NCI-H2029 (cell line): ENCODE measurements at regions not wholly inside any gene's neighbourhood (a gene's known extent, or its start where the extent isn't known, plus 50 kb on each side); places are given as distances from the start of the nearest gene placed in this dataset.
A peak's percentile ranks its signal among the peaks of the same experiment; 100 is the strongest.

ENCODE experiments used
- DNase-seq: peaks from one replicate; lab custom pipeline; 2025; lab: John Stamatoyannopoulos, UW

- no peak for DNase-seq
Observed at GRCh38 chr1:69244211-69244610, 323.5 kb upstream of the LRRC7 start.

GRCh38 chr1:69246109-69246508 is 321.6 kb upstream of the LRRC7 start:
- no peak for DNase-seq

- no peak for DNase-seq
Observed at GRCh38 chr1:69246710-69247109, 321.0 kb upstream of the LRRC7 start.

GRCh38 chr1:69252696-69253095 is 315.0 kb upstream of the LRRC7 start:
- no peak for DNase-seq

- no peak for DNase-seq
Observed at GRCh38 chr1:69256036-69256435, 311.7 kb upstream of the LRRC7 start.

- peak; percentile 38 for DNase-seq
Observed at GRCh38 chr1:69258842-69259241, 308.9 kb upstream of the LRRC7 start.

GRCh38 chr1:69263921-69264391 is 303.8 kb upstream of the LRRC7 start:
- peak; percentile 92 for DNase-seq

GRCh38 chr1:69269491-69269890 is 298.2 kb upstream of the LRRC7 start:
- DNase-seq = no peak

GRCh38 chr1:69271587-69272125 is 296.1 kb upstream of the LRRC7 start:
- DNase-seq = no peak

GRCh38 chr1:69272684-69273083 is 295.0 kb upstream of the LRRC7 start:
- DNase-seq = peak; percentile 79

- no peak for DNase-seq
Observed at GRCh38 chr1:69278923-69279322, 288.8 kb upstream of the LRRC7 start.

GRCh38 chr1:69283516-69283915 is 284.2 kb upstream of the LRRC7 start:
- no peak for DNase-seq

GRCh38 chr1:69284508-69284907 is 283.2 kb upstream of the LRRC7 start:
- DNase-seq = no peak

- no peak for DNase-seq
Observed at GRCh38 chr1:69288416-69288815, 279.3 kb upstream of the LRRC7 start.

GRCh38 chr1:69290291-69290690 is 277.4 kb upstream of the LRRC7 start:
- no peak for DNase-seq

GRCh38 chr1:69291541-69291940 is 276.2 kb upstream of the LRRC7 start:
- DNase-seq = no peak

GRCh38 chr1:69292833-69293232 is 274.9 kb upstream of the LRRC7 start:
- no peak for DNase-seq

GRCh38 chr1:69294171-69294570 is 273.6 kb upstream of the LRRC7 start:
- DNase-seq = no peak

GRCh38 chr1:69295265-69295664 is 272.5 kb upstream of the LRRC7 start:
- no peak for DNase-seq

- no peak for DNase-seq
Observed at GRCh38 chr1:69305621-69306020, 262.1 kb upstream of the LRRC7 start.

- DNase-seq = no peak
Observed at GRCh38 chr1:69312055-69312732, 255.5 kb upstream of the LRRC7 start.

- no peak for DNase-seq
Observed at GRCh38 chr1:69313118-69313517, 254.6 kb upstream of the LRRC7 start.

- no peak for DNase-seq
Observed at GRCh38 chr1:69315416-69315815, 252.3 kb upstream of the LRRC7 start.

GRCh38 chr1:69315823-69316222 is 251.9 kb upstream of the LRRC7 start:
- DNase-seq = no peak
